Hindlimb muscle (tissue), 1 donor: ENCODE measurements at regions not wholly inside any gene's neighbourhood (a gene's known extent, or its start where the extent isn't known, plus 50 kb on each side); places are given as distances from the start of the nearest gene placed in this dataset.
A peak's percentile ranks its signal among the peaks of the same experiment; 100 is the strongest.

Source experiments
- DNase-seq: peaks from one replicate; pipeline ENCODE4 v3.0.0-alpha.2; 2013

GRCh38 chr4:124189545-124189944 lies 523.0 kb downstream of the ANKRD50 start:
- DNase-seq: no peak

DNA sequence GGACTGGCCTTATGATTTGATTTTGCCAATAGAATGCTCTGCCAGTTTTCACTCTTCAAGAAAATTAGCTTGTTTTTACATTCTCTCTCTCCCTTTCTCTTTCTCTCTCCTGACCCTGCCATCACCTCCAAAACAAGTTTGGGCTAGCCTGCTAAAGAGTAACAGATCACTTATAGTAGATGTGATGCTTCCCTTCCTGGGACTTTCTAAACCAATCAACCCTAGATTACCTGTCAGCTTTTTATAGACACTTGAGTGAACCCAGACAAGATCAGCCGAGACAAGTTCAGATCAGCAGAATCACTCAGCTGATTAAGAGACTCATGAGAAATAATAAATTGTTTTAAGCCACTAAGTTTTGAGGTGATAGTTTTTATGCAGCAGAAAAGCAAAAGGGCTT lies 521.2 kb downstream of the ANKRD50 start:
- DNase-seq: no peak

GRCh38 chr4:124192544-124192943 lies 520.0 kb downstream of the ANKRD50 start:
- no peak for DNase-seq

GRCh38 chr4:124199185-124199584 lies 513.3 kb downstream of the ANKRD50 start:
- DNase-seq: no peak

DNA sequence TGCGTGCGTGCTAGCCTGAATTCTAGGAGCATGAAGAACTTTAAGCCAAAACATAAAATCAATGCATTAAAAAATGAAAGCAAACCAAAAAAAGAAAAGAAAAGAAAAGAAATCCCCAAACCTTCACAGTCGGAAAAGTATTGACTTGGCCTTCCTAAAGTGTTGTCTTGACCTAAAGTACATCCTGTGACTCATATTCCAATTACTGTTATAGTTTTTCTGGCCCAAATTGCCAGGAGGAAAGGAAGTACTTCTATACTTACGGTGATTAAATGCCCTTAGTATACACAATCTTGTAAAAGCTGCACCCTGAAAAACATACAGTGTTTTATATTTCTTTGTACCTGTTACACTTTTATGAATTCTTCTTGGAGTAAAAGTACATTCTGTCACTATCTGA lies 512.8 kb downstream of the ANKRD50 start:
- no peak for DNase-seq

DNA sequence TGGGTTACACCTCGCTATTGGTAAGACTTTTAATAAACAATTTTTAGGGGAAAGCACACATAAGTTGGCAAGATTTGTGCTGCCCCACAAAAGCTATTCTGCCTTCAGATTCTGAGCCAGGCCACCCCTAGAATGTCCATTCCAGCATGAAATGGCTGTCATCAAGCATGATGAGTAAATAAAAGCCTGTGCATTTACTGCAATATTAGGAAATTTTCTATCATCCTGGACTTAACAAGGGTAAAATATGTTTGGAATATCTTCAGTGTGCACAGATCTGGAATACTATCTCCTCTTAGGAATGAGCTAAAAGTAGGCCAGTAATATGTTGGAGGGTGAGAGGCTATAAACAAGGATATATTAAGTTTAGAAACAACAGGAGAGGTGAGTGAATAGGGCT lies 510.9 kb downstream of the ANKRD50 start:
- DNase-seq: no peak

DNA sequence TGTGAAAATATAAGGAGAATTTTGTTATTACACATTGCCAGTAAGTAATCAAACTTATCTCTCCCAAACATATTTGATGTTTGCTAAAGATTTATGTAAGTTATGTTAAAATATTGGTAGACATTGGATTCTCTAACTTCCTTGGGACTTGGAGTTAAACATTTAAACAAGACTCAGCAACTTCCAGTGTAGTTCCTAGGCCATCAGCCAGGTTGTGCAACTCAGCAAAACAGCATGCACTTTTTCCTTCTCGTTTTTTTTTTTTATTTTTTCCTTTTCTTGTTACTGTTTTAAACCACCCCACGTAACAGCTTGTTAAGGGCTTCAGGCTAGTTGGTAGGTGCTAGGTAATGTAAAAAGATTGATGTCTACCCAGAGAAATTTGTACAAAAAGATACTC lies 510.4 kb downstream of the ANKRD50 start:
- peak; percentile 56 for DNase-seq

DNA sequence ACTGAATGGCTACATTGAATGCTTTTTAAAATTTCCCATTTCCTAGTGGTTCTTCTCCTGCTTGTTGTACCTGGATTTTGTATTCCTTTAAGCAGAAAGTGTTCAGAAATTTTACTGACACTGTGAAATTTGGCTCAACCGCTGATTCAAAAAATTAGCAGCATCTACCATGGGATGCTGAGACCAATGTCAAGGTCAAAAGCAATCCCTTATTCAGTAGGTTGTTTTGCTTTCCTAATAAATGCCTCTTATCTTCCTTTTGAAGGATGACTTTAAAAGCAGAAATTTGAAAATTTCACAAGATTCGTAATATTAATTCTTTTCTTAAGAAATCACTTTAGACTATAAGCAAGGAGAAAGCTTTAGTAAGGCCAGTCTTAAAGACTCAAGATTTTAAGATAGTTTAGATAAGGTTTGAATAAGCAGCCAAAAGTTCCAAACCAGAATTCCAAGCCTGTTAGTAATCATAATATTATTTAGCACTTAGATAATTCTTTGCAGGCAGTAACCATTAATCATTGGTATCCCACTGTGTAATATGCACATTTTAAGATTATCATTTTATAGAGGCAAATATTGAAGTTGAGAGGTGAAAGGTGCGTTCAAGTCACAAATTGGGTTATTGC lies 508.8 kb downstream of the ANKRD50 start:
- DNase-seq: no peak

GRCh38 chr4:124206779-124207605 lies 505.5 kb downstream of the ANKRD50 start:
- no peak for DNase-seq

DNA sequence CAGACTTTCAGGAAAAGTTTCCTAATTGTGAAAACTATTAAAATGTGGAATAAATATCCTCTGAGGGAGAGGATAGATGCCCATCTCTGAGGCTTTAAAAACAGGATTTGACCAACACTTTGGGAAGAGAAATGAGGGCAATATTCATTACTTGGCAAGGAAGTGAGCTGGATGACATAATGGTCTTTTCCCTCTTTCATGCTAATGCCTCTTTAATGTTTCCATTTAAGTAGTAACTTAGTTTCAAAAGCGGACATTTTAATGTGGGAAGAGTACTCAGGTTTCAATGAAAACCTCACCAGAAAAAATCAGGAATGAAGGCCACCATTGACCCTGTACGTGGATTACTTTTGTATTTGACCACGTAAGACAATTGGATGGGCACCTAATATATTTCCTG lies 503.3 kb downstream of the ANKRD50 start:
- no peak for DNase-seq

DNA sequence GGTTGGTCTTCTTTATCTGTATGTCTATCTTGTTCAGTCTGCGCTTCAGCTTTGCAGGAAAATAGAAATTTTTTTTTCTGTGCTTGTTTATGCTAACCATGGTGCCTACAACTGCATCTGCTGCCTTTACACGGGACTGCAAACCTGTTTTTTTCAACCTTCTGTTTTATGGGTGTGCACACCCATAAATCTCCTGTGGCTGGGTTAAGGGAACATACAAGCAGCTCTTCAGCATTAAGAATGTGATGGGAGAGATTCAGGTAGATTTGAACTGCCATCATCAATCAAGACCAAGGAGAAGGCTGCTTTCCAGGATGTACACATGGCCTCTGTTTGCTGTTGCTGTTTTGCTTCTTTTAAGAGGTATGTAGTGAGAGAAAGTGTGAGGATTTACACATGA lies 502.9 kb downstream of the ANKRD50 start:
- no peak for DNase-seq

- no peak for DNase-seq
Observed at GRCh38 chr4:124210746-124211145, 501.8 kb downstream of the ANKRD50 start.

GRCh38 chr4:124212815-124213630 lies 499.5 kb downstream of the ANKRD50 start:
- peak; percentile 76 for DNase-seq

GRCh38 chr4:124219389-124219788 lies 493.1 kb downstream of the ANKRD50 start:
- peak; percentile 59 for DNase-seq

- peak; percentile 37 for DNase-seq
Observed at GRCh38 chr4:124224256-124224655, 488.3 kb downstream of the ANKRD50 start.

GRCh38 chr4:124227981-124228380 lies 484.6 kb downstream of the ANKRD50 start:
- no peak for DNase-seq

DNA sequence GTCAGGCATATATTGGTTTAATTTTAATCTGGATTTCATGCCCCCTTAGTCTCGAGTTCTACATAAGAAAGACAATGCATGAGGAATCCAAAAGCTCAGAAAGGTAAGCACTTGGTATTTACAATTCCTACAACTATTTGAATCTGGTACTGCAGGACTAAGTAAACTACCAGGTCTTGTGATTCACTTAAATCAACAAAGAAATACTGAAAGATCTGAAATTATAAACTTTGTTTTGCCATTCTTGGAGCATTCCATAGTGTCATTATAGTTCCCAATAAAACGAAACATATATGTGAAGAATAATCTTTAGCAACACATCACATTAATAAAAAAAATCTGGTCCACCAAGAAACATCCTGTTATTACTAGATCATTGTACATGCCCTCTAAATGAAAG lies 482.3 kb downstream of the ANKRD50 start:
- DNase-seq: no peak

- DNase-seq: no peak
Observed at GRCh38 chr4:124234771-124235170, 477.8 kb downstream of the ANKRD50 start.

- DNase-seq: no peak
Observed at GRCh38 chr4:124243671-124244366, 468.7 kb downstream of the ANKRD50 start.

GRCh38 chr4:124253080-124253479 lies 459.5 kb downstream of the ANKRD50 start:
- DNase-seq: no peak

DNA sequence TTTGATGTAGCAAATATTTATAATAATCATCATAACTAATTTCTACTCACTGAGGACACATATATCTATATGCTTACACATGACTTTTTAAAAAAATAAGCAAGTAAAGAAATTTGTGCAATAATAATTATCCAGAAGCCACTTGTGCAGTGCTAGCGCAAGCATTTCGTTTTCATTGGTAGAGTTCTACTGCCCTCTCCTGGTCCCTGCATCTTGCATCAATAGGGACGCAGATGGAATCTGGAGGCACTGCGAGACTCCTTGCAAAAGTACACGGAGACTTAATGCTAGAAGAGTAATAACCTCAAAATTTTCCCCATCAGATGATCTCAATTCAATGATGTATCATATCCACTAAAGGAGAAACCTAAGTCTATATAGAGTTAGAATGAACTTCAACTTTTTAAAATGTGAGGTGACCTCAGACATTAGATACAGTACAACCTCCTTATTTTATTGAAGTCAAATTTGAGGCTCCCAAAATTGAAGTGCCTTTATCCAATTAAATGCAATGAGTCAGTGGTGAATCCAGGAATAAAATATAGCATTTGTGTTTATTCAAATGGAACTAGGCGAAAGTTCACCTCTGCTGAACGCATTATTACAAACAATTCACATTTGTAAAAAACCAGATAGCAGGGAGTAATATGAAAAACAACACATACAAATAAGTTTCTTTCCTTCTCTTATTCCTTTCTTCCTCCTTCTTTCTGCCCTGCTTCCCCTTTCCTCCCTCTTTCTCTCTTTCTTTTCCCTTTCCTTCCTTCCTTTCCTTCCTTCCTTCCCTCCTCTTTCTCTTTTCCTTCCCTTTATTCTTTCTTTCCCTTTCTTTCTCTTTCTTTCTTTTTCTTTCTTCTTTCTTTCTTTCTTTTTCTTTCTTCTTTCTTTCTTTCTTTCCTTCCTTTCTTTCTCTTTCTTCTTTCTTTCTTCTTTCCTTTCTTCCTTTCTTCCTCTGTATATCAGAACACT lies 450.0 kb downstream of the ANKRD50 start:
- DNase-seq: peak; percentile 86

DNA sequence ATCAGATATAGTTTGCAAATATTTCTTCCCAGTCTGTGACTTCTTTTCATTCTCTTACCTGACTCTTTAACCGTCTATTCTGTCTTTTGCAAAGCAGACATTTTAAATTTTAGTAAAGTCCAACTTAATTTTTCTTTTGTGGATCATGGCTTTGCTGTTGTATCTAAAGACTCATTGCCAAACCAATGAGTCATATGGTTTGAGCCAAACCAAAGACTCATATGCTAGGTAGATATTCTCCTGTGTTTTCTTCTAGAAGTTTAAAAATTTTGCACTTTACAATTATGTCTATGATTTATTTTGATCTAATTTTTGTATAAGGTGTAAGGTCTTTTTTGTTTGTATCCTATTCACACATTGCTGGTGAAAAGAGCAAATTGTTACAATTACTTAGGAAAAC lies 446.8 kb downstream of the ANKRD50 start:
- DNase-seq: no peak
